Upper lobe of left lung (tissue), 6 donors: ENCODE measurements at regions not wholly inside any gene's neighbourhood (a gene's known extent, or its start where the extent isn't known, plus 50 kb on each side); places are given as distances from the start of the nearest gene placed in this dataset.

Experiments
- ATAC-seq, 2 donors: fragments of 200-7000 bp; cut with Tn5 transposase; one replicate each; pipeline ENCODE4 v1.9.1; 2022; ENCODE audit warnings: mild to moderate bottlenecking in 2 of 2, moderate library complexity in 2 of 2; ENCODE audit not compliant: low FRiP score in 2 of 2
- DNase-seq, 2 donors: peaks; one replicate each; pipeline ENCODE4 v3.0.0-alpha.2; 2019 to 2020
- H3K27ac ChIP-seq, 4 donors: fragments of 200-600 bp; sonication (generic); one replicate each; pipeline ENCODE4 v1.5.1; 2016 to 2019
- H3K27me3 ChIP-seq, 4 donors: fragments of 200-600 bp; sonication (generic); one replicate each; pipeline ENCODE4 v1.5.1; 2017 to 2019
- H3K36me3 ChIP-seq, 4 donors: fragments of 200-600 bp; sonication (generic); one replicate each; pipeline ENCODE4 v1.5.1; 2016 to 2019
- H3K4me1 ChIP-seq, 4 donors: fragments of 200-600 bp; sonication (generic); one replicate each; pipeline ENCODE4 v1.5.1; 2018 to 2019
- H3K4me3 ChIP-seq, 4 donors: fragments of 200-600 bp; sonication (generic); one replicate each; pipeline ENCODE4 v1.5.1; 2017 to 2019; ENCODE audit warnings: mild to moderate bottlenecking in 2 of 4, moderate library complexity in 1 of 4
- H3K9me3 ChIP-seq, 4 donors: fragments of 200-600 bp; sonication (generic); one replicate each; pipeline ENCODE4 v1.5.1; 2018 to 2019
- EP300 ChIP-seq, 4 donors: sonication (generic); formaldehyde crosslinking; IDR thresholded peaks; one replicate each; pipeline ENCODE4 v1.5.1; 2017; ENCODE audit warnings: antibody characterized with exemption in 4 of 4, control low read depth in 2 of 4
- POLR2A ChIP-seq, 4 donors: fragments of 450-650 bp; IDR thresholded peaks; one replicate each; pipeline ENCODE4 v1.5.1; 2016 to 2017; ENCODE audit warnings: antibody characterized with exemption in 4 of 4, mild to moderate bottlenecking in 2 of 4
- POLR2AphosphoS5 ChIP-seq, 2 donors: sonication (generic); formaldehyde crosslinking; IDR thresholded peaks; one replicate each; pipeline ENCODE4 v1.5.1; 2017; ENCODE audit warnings: antibody characterized with exemption in 2 of 2
- WGBS, 2 donors: methylation state at CpG; one replicate each; pipeline ENCODE4 v1.1.5; 2017 to 2018; 5-methylcytosine and 5-hydroxymethylcytosine counted together
- TF ChIP-seq, protein P1 (sequence below), 6 experiments: fragments of 450-650 bp in 4 of 6; fragments of 200-600 bp in 2 of 6; sonication (generic) in 2 of 6; IDR thresholded peaks; one replicate each; pipeline ENCODE4 v1.5.1; 2016 to 2019; ENCODE audit warnings: antibody characterized with exemption in 6 of 6
- donor health status: DM: no; HTN: no; CAD: no; lungs with moderate emphysema.
- donor health status: DM: no; HTN: yes; CAD: no; lungs with severe emphysema.

DNA sequence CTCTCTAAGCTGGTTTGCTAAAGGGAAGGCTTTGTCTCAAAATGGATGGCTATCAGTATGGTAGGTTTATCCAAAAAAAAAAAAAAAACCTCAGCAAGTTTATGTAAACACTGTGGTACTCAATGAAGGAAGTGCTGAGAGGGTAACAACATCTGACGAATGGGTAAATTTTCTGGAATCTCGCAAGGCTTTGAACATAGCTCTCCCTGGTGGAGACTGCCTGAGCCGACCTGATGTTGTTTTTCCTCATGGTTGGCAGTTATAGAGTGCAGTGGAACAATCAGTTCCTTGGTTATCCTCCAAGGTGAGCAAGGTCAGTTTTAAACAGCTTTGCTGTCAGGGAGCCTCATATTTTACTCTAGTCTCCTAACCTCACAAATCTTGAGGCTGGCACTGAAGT is 94.6 kb downstream of the ZPLD1 start:
- ATAC-seq (peak in 1 of 2 donors; percentile 43), DNase-seq (no peak)
- Histone ChIP-seq H3K4me3 (no peak overlapping the region), H3K27me3 (no peaks in the 10 kb centered on the region), H3K27ac (no peak overlapping the region), H3K9me3 (no peaks in the 10 kb centered on the region), H3K4me1 (no peaks in the 10 kb centered on the region), H3K36me3 (no peaks in the 10 kb centered on the region)
- 59 to 63% methylated on average over 3 of the region's 3 CpGs for WGBS, 2 donors
- TF ChIP-seq, protein P1, sequence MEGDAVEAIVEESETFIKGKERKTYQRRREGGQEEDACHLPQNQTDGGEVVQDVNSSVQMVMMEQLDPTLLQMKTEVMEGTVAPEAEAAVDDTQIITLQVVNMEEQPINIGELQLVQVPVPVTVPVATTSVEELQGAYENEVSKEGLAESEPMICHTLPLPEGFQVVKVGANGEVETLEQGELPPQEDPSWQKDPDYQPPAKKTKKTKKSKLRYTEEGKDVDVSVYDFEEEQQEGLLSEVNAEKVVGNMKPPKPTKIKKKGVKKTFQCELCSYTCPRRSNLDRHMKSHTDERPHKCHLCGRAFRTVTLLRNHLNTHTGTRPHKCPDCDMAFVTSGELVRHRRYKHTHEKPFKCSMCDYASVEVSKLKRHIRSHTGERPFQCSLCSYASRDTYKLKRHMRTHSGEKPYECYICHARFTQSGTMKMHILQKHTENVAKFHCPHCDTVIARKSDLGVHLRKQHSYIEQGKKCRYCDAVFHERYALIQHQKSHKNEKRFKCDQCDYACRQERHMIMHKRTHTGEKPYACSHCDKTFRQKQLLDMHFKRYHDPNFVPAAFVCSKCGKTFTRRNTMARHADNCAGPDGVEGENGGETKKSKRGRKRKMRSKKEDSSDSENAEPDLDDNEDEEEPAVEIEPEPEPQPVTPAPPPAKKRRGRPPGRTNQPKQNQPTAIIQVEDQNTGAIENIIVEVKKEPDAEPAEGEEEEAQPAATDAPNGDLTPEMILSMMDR (IDR thresholded peaks at IDR 0.05), result peak in 3 of 6 experiments; percentile 26 to 31 (median 27)
- TF ChIP-seq POLR2A (IDR thresholded peaks at IDR 0.05), result no peak

DNA sequence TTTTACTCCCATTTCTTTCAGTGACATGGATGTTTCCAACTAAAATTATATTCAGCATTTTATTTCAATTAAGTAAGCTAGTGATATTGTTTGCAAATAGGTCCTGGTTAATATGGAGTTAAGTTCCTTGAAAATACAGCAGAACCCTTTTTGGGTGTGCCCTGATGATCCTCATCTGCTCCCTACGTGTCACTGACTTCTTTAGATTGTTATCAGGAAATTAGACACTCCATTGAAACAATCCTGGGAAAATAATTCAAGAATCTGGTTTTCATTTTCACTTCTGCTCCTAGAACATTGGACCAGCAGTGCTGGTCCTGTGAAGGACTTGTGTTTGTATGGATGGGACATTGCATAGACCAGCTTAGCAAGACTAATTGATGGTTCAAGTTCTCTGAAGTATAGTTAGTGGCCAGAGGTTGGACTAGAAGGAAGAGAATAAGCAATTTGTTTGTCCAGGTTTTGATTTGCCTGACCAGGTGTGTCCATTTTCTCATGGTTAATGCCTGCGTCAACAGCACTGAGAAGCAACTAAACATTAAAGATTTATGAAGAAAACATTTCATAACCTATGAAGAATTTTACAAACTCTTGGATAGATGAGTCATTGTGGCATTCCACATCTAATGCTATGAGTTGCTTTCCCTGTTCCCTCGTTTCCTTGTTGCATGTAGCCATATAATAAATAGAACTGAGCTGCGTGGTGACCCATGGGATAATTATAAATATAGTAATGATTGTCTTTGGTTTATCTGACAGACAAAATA is 95.8 kb downstream of the ZPLD1 start:
- H3K4me3 ChIP-seq, result no peak overlapping the region
- WGBS, 2 donors, result 65 to 67% methylated on average over 4 of the region's 4 CpGs
- no peaks in the 10 kb centered on the region for H3K9me3 ChIP-seq
- ATAC-seq (no peak), DNase-seq (no peak)
- TF ChIP-seq EP300 (IDR thresholded peaks at IDR 0.05) (no peak), POLR2A (IDR thresholded peaks at IDR 0.05) (no peak), POLR2AphosphoS5 (IDR thresholded peaks at IDR 0.05) (no peak)
- TF ChIP-seq, protein P1 (IDR thresholded peaks at IDR 0.05), result no peak
- no peaks in the 10 kb centered on the region for H3K36me3 ChIP-seq
- no peak overlapping the region for H3K27ac ChIP-seq
- H3K4me1 ChIP-seq, result no peaks in the 10 kb centered on the region
- H3K27me3 ChIP-seq, result no peaks in the 10 kb centered on the region

DNA sequence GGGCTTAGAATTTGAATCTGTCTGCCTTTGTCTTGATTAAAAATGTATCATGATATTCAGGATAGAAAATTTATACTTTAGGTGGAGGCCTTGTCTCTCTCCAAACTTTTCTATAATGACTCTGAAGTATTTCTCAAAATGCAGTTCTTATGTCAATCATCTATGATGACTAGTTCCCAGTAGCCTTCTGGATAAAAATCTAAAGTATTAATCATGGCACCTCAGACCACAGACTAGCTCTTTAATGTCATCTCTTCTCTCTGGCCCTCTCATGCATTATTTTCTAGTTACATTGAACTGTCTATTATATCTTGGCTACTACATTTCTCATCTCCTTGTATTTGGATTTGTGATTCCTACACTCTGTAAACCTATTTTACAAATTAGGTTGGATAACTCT is 96.9 kb downstream of the ZPLD1 start:
- ATAC-seq, result no peak
- DNase-seq, result no peak
- Histone ChIP-seq H3K4me1 (no peaks in the 10 kb centered on the region), H3K27me3 (no peaks in the 10 kb centered on the region), H3K9me3 (no peaks in the 10 kb centered on the region), H3K4me3 (no peak overlapping the region), H3K36me3 (no peaks in the 10 kb centered on the region), H3K27ac (no peak overlapping the region)
- TF ChIP-seq POLR2A (IDR thresholded peaks at IDR 0.05) (no peak), POLR2AphosphoS5 (IDR thresholded peaks at IDR 0.05) (no peak), EP300 (IDR thresholded peaks at IDR 0.05) (no peak)
- TF ChIP-seq, protein P1 (IDR thresholded peaks at IDR 0.05), result no peak

DNA sequence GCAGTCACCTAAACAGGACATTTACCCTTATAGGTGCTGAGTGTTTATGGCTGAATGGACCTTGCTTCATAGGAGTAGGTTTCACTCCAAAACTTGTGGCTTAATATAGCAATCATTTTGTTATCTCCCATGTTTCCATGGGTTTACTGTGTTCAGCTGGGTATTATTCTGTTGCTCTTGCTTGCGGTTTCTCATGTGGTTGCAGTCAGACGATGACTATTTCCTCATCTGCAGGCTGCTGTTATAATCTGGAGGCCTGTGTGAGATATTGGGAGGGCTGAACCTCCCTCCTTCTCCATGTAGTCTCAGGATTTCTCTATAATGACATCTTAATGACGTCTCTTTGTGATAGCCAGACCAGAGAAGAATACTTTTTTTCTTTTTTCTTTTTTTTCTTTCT is 98.1 kb downstream of the ZPLD1 start:
- H3K27ac ChIP-seq, result no peak overlapping the region
- H3K4me1 ChIP-seq, result no peaks in the 10 kb centered on the region
- peak in 1 of 2 donors; percentile 42 for ATAC-seq
- no peaks in the 10 kb centered on the region for H3K27me3 ChIP-seq
- no peak overlapping the region for H3K4me3 ChIP-seq
- TF ChIP-seq, protein P1 (IDR thresholded peaks at IDR 0.05), result no peak
- TF ChIP-seq EP300 (IDR thresholded peaks at IDR 0.05) (no peak), POLR2AphosphoS5 (IDR thresholded peaks at IDR 0.05) (no peak), POLR2A (IDR thresholded peaks at IDR 0.05) (no peak)
- H3K36me3 ChIP-seq, result no peaks in the 10 kb centered on the region
- DNase-seq, result no peak
- H3K9me3 ChIP-seq, result no peaks in the 10 kb centered on the region
- 62% methylated on average over 3 of the region's 3 CpGs for WGBS, 2 donors

DNA sequence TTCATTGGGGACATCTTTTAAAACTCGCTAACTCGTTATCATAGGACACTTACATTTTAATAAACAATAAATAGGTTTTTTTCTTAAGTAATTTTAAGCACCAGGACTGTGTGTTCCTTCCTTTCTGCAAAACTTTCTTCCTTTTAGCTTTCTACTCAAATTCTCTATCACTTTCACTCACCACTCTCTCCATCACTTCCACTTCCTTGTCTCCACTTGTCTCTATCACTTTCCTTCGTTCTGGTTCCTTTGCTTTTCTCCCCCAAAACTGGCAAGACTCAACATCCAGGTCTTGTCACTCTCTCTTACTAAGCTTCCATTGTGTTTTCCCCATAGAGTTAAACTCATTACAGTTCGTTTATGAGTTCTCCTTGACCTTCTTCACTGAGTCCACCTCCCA is 99.0 kb downstream of the ZPLD1 start:
- no peak for DNase-seq
- no peak overlapping the region for H3K27ac ChIP-seq
- TF ChIP-seq EP300 (IDR thresholded peaks at IDR 0.05), result no peak
- TF ChIP-seq, protein P1 (IDR thresholded peaks at IDR 0.05), result no peak
- no peak for TF ChIP-seq POLR2AphosphoS5 (IDR thresholded peaks at IDR 0.05)
- TF ChIP-seq POLR2A (IDR thresholded peaks at IDR 0.05), result no peak
- WGBS, 2 donors, result 78% methylated on average over 4 of the region's 4 CpGs
- no peaks in the 10 kb centered on the region for H3K9me3 ChIP-seq
- no peak for ATAC-seq
- H3K4me3 ChIP-seq, result no peak overlapping the region
- no peaks in the 10 kb centered on the region for H3K36me3 ChIP-seq
- no peaks in the 10 kb centered on the region for H3K27me3 ChIP-seq
- H3K4me1 ChIP-seq, result no peaks in the 10 kb centered on the region
